Activated naive CD4-positive, alpha-beta T cell treated with anti-CD3 and anti-CD28 coated beads, Interleukin-2, amount 50 U/mL, for 24 hours (primary cell): ENCODE measurements at regions not wholly inside any gene's neighbourhood (a gene's known extent, or its start where the extent isn't known, plus 50 kb on each side); places are given as distances from the start of the nearest gene placed in this dataset.
"Not testable (repeated sequence)": the region's sequence is repeated elsewhere in the genome, so short reads cannot be mapped to it uniquely, and the experiment has no call there.

ENCODE experiments used
- H3K27ac Mint-ChIP-seq: one replicate; pipeline ENCODE4 v1.8.0; 2021; ENCODE audit warnings: mild to moderate bottlenecking, mixed read lengths
- H3K27me3 Mint-ChIP-seq: one replicate; pipeline ENCODE4 v1.8.0; 2021; ENCODE audit warnings: mixed read lengths
- H3K36me3 Mint-ChIP-seq: one replicate; pipeline ENCODE4 v1.8.0; 2021; ENCODE audit warnings: mixed read lengths
- H3K4me1 Mint-ChIP-seq: one replicate; pipeline ENCODE4 v1.8.0; 2021; ENCODE audit warnings: mixed read lengths
- H3K4me3 Mint-ChIP-seq: one replicate; pipeline ENCODE4 v1.8.0; 2021; ENCODE audit warnings: mild to moderate bottlenecking, mixed read lengths
- H3K9me3 Mint-ChIP-seq: one replicate; pipeline ENCODE4 v1.8.0; 2021; ENCODE audit warnings: mixed read lengths

- Mint-ChIP-seq H3K4me1 (no peaks in the 10 kb centered on the region), H3K9me3 (peaks cover 18% of the 10 kb centered on the region), H3K27me3 (peaks cover 9% of the 10 kb centered on the region), H3K27ac (no peak overlapping the region), H3K4me3 (no peak overlapping the region), H3K36me3 (no peaks in the 10 kb centered on the region)
Observed at GRCh38 chr10:124329362-124329761, 89.4 kb downstream of the OAT start.

- Mint-ChIP-seq H3K27me3 (peaks cover 9% of the 10 kb centered on the region), H3K4me3 (no peak overlapping the region), H3K36me3 (no peaks in the 10 kb centered on the region), H3K27ac (no peak overlapping the region), H3K9me3 (peaks cover 18% of the 10 kb centered on the region), H3K4me1 (no peaks in the 10 kb centered on the region)
Observed at GRCh38 chr10:124328477-124329220, 90.1 kb downstream of the OAT start.

- H3K9me3 Mint-ChIP-seq, result peaks cover 6% of the 10 kb centered on the region
- no peak overlapping the region for H3K4me3 Mint-ChIP-seq
- H3K4me1 Mint-ChIP-seq, result no peaks in the 10 kb centered on the region
- no peaks in the 10 kb centered on the region for H3K36me3 Mint-ChIP-seq
- no peak overlapping the region for H3K27ac Mint-ChIP-seq
- H3K27me3 Mint-ChIP-seq, result peaks cover 8% of the 10 kb centered on the region
Observed at GRCh38 chr10:124325998-124326636, 92.6 kb downstream of the OAT start.

- peaks cover under 1% of the 10 kb centered on the region for H3K9me3 Mint-ChIP-seq
- no peak overlapping the region for H3K4me3 Mint-ChIP-seq
- H3K4me1 Mint-ChIP-seq, result no peaks in the 10 kb centered on the region
- H3K27me3 Mint-ChIP-seq, result peaks cover 8% of the 10 kb centered on the region
- no peak overlapping the region for H3K27ac Mint-ChIP-seq
- H3K36me3 Mint-ChIP-seq, result no peaks in the 10 kb centered on the region
Observed at GRCh38 chr10:124325633-124325914, 93.1 kb downstream of the OAT start.

- H3K4me1 Mint-ChIP-seq, result no peaks in the 10 kb centered on the region
- H3K9me3 Mint-ChIP-seq, result no peaks in the 10 kb centered on the region
- H3K4me3 Mint-ChIP-seq, result no peak overlapping the region
- peaks cover 8% of the 10 kb centered on the region for H3K27me3 Mint-ChIP-seq
- no peaks in the 10 kb centered on the region for H3K36me3 Mint-ChIP-seq
- no peak overlapping the region for H3K27ac Mint-ChIP-seq
Observed at GRCh38 chr10:124324856-124325632, 93.7 kb downstream of the OAT start.

GRCh38 chr10:124324451-124324850 lies 94.3 kb downstream of the OAT start:
- Mint-ChIP-seq H3K9me3 (no peaks in the 10 kb centered on the region), H3K27me3 (peaks cover 9% of the 10 kb centered on the region), H3K4me3 (no peak overlapping the region), H3K4me1 (no peaks in the 10 kb centered on the region), H3K27ac (no peak overlapping the region), H3K36me3 (no peaks in the 10 kb centered on the region)

GRCh38 chr10:124323806-124324205 lies 94.9 kb downstream of the OAT start:
- peaks cover 7% of the 10 kb centered on the region for H3K27me3 Mint-ChIP-seq
- H3K4me1 Mint-ChIP-seq, result no peaks in the 10 kb centered on the region
- no peaks in the 10 kb centered on the region for H3K9me3 Mint-ChIP-seq

GRCh38 chr10:124323111-124323725 lies 95.5 kb downstream of the OAT start:
- no peak overlapping the region for H3K4me3 Mint-ChIP-seq
- H3K4me1 Mint-ChIP-seq, result no peaks in the 10 kb centered on the region
- H3K27me3 Mint-ChIP-seq, result peaks cover 5% of the 10 kb centered on the region
- no peaks in the 10 kb centered on the region for H3K9me3 Mint-ChIP-seq
- no peak overlapping the region for H3K27ac Mint-ChIP-seq
- H3K36me3 Mint-ChIP-seq, result no peaks in the 10 kb centered on the region

More at GRCh38 chr10:124323806-124324205, 94.9 kb downstream of the OAT start:
- H3K4me3 Mint-ChIP-seq, result no peak overlapping the region
- H3K27ac Mint-ChIP-seq, result peak overlapping the region; percentile 11
- no peaks in the 10 kb centered on the region for H3K36me3 Mint-ChIP-seq

- no peak overlapping the region for H3K4me3 Mint-ChIP-seq
- H3K27me3 Mint-ChIP-seq, result peaks cover 1% of the 10 kb centered on the region
- H3K4me1 Mint-ChIP-seq, result no peaks in the 10 kb centered on the region
- no peaks in the 10 kb centered on the region for H3K9me3 Mint-ChIP-seq
- no peaks in the 10 kb centered on the region for H3K36me3 Mint-ChIP-seq
- H3K27ac Mint-ChIP-seq, result no peak overlapping the region
Observed at GRCh38 chr10:124322191-124322980, 96.3 kb downstream of the OAT start.

- Mint-ChIP-seq H3K27ac (no peak overlapping the region), H3K9me3 (no peaks in the 10 kb centered on the region), H3K27me3 (peaks cover 1% of the 10 kb centered on the region), H3K4me1 (no peaks in the 10 kb centered on the region), H3K36me3 (no peaks in the 10 kb centered on the region), H3K4me3 (no peak overlapping the region)
Observed at GRCh38 chr10:124321433-124322089, 97.2 kb downstream of the OAT start.

GRCh38 chr10:124320778-124321432 lies 97.8 kb downstream of the OAT start:
- Mint-ChIP-seq H3K4me3 (no peak overlapping the region), H3K27ac (no peak overlapping the region), H3K9me3 (no peaks in the 10 kb centered on the region), H3K36me3 (no peaks in the 10 kb centered on the region), H3K4me1 (no peaks in the 10 kb centered on the region), H3K27me3 (peaks cover 1% of the 10 kb centered on the region)

- no peaks in the 10 kb centered on the region for H3K9me3 Mint-ChIP-seq
- H3K36me3 Mint-ChIP-seq, result no peaks in the 10 kb centered on the region
- peaks cover 1% of the 10 kb centered on the region for H3K27me3 Mint-ChIP-seq
- no peak overlapping the region for H3K4me3 Mint-ChIP-seq
- peak overlapping the region; percentile 51 for H3K27ac Mint-ChIP-seq
- no peaks in the 10 kb centered on the region for H3K4me1 Mint-ChIP-seq
Observed at GRCh38 chr10:124319926-124320391, 98.8 kb downstream of the OAT start.

- H3K4me1 Mint-ChIP-seq, H3K27me3 Mint-ChIP-seq, H3K36me3 Mint-ChIP-seq, H3K27ac Mint-ChIP-seq, H3K9me3 Mint-ChIP-seq, H3K4me3 Mint-ChIP-seq: not testable (repeated sequence)
Observed at GRCh38 chr10:124319520-124319919, 99.2 kb downstream of the OAT start.

GRCh38 chr10:124318811-124319210 lies 99.9 kb downstream of the OAT start:
- Mint-ChIP-seq H3K27ac (no peak overlapping the region), H3K9me3 (no peaks in the 10 kb centered on the region), H3K4me1 (no peaks in the 10 kb centered on the region), H3K36me3 (no peaks in the 10 kb centered on the region), H3K4me3 (no peak overlapping the region), H3K27me3 (peaks cover 1% of the 10 kb centered on the region)
